Activated CD8-positive, alpha-beta memory T cell treated with anti-CD3 and anti-CD28 coated beads for 48 hours (primary cell): ENCODE measurements at regions not wholly inside any gene's neighbourhood (a gene's known extent, or its start where the extent isn't known, plus 50 kb on each side); places are given as distances from the start of the nearest gene placed in this dataset.

Experiments used
- DNase-seq, 3 experiments: peaks; one replicate each; pipeline ENCODE4 v3.0.0-alpha.2; 2020; ENCODE audit warnings: low read depth in 2 of 3, low spot score in 2 of 3

- no peak for DNase-seq
These were observed 184.4 kb downstream of the TSHZ3 start for GRCh38 chr19:31164791-31165251.

GRCh38 chr19:31160336-31160926 lies 188.8 kb downstream of the TSHZ3 start:
- no peak for DNase-seq

- DNase-seq, result no peak
These were observed 195.2 kb downstream of the TSHZ3 start for GRCh38 chr19:31154021-31154420.

GRCh38 chr19:31152906-31153305 lies 196.3 kb downstream of the TSHZ3 start:
- no peak for DNase-seq

GRCh38 chr19:31149441-31149941 lies 199.7 kb downstream of the TSHZ3 start:
- no peak for DNase-seq

GRCh38 chr19:31148671-31149070 lies 200.6 kb downstream of the TSHZ3 start:
- no peak for DNase-seq

- no peak for DNase-seq
These were observed 202.0 kb downstream of the TSHZ3 start for GRCh38 chr19:31147234-31147633.

- DNase-seq, result no peak
These were observed 202.6 kb downstream of the TSHZ3 start for GRCh38 chr19:31146546-31147183.

- DNase-seq, result no peak
These were observed 203.2 kb downstream of the TSHZ3 start for GRCh38 chr19:31146015-31146414.

- no peak for DNase-seq
These were observed 204.2 kb downstream of the TSHZ3 start for GRCh38 chr19:31145007-31145406.

GRCh38 chr19:31144075-31144870 lies 205.0 kb downstream of the TSHZ3 start:
- no peak for DNase-seq

GRCh38 chr19:31141301-31141700 lies 207.9 kb downstream of the TSHZ3 start:
- DNase-seq, result no peak

GRCh38 chr19:31140717-31141116 lies 208.5 kb downstream of the TSHZ3 start:
- DNase-seq, result no peak

GRCh38 chr19:31139871-31140505 lies 209.2 kb downstream of the TSHZ3 start:
- no peak for DNase-seq

- no peak for DNase-seq
These were observed 211.2 kb downstream of the TSHZ3 start for GRCh38 chr19:31138077-31138476.

GRCh38 chr19:31135841-31136240 lies 213.4 kb downstream of the TSHZ3 start:
- no peak for DNase-seq

GRCh38 chr19:31132753-31133110 lies 216.5 kb downstream of the TSHZ3 start:
- no peak for DNase-seq

- DNase-seq, result no peak
These were observed 220.9 kb downstream of the TSHZ3 start for GRCh38 chr19:31128291-31128690.

- DNase-seq, result no peak
These were observed 221.9 kb downstream of the TSHZ3 start for GRCh38 chr19:31127134-31127967.

GRCh38 chr19:31126236-31126635 lies 223.0 kb downstream of the TSHZ3 start:
- DNase-seq, result no peak

GRCh38 chr19:31125071-31125470 lies 224.2 kb downstream of the TSHZ3 start:
- DNase-seq, result no peak
